Gastroesophageal sphincter (tissue), 3 donors: ENCODE measurements at regions not wholly inside any gene's neighbourhood (a gene's known extent, or its start where the extent isn't known, plus 50 kb on each side); places are given as distances from the start of the nearest gene placed in this dataset.

Source experiments
- EP300 ChIP-seq: sonication (generic); formaldehyde crosslinking; IDR thresholded peaks from one replicate; pipeline ENCODE4 v1.6.1; 2017; ENCODE audit warnings: antibody characterized with exemption, mild to moderate bottlenecking
- POLR2A ChIP-seq, 2 donors: fragments of 450-650 bp; IDR thresholded peaks; one replicate each; pipeline ENCODE4 v1.6.1; 2017; ENCODE audit warnings: antibody characterized with exemption in 2 of 2, mild to moderate bottlenecking in 2 of 2, moderate library complexity in 1 of 2
- POLR2AphosphoS5 ChIP-seq: sonication (generic); formaldehyde crosslinking; IDR thresholded peaks from one replicate; pipeline ENCODE4 v1.6.1; 2017; ENCODE audit warnings: antibody characterized with exemption
- TF ChIP-seq, protein P1 (sequence below), 4 experiments: fragments of 200-600 bp in 2 of 4; fragments of 450-650 bp in 2 of 4; sonication (generic) in 1 of 4; IDR thresholded peaks; one replicate each; pipeline ENCODE4 v1.5.1; 2017 to 2019; ENCODE audit warnings: antibody characterized with exemption in 4 of 4, mild to moderate bottlenecking in 2 of 4, moderate library complexity in 2 of 4

DNA sequence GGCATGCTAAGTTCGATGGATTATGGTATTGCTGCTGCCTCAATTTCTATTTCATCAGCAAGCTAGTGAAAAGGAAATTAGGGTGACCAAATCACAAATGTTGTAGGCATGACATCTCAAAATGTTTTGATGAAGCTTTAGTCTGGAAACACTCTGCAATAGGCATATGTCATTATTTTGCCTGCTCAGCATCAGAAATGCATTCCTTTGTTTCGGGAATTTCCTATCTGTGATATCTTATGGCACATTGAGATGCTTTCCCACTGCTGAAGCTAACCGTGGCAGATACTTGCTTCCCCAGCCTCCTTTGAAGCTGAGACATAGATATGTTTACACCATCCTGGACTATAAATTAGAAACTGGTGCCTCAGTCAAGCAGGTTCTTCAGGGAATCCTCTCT, 119.7 kb downstream of the CDC42EP3 start:
- TF ChIP-seq POLR2AphosphoS5 (no peak), POLR2A (IDR thresholded peaks at IDR 0.05) (no peak), EP300 (no peak)
- TF ChIP-seq, protein P1, sequence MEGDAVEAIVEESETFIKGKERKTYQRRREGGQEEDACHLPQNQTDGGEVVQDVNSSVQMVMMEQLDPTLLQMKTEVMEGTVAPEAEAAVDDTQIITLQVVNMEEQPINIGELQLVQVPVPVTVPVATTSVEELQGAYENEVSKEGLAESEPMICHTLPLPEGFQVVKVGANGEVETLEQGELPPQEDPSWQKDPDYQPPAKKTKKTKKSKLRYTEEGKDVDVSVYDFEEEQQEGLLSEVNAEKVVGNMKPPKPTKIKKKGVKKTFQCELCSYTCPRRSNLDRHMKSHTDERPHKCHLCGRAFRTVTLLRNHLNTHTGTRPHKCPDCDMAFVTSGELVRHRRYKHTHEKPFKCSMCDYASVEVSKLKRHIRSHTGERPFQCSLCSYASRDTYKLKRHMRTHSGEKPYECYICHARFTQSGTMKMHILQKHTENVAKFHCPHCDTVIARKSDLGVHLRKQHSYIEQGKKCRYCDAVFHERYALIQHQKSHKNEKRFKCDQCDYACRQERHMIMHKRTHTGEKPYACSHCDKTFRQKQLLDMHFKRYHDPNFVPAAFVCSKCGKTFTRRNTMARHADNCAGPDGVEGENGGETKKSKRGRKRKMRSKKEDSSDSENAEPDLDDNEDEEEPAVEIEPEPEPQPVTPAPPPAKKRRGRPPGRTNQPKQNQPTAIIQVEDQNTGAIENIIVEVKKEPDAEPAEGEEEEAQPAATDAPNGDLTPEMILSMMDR (IDR thresholded peaks at IDR 0.05), result no peak
